ENCODE measurements at regions not wholly inside any gene's neighbourhood (a gene's known extent, or its start where the extent isn't known, plus 50 kb on each side); places are given as distances from the start of the nearest gene placed in this dataset.

DNA sequence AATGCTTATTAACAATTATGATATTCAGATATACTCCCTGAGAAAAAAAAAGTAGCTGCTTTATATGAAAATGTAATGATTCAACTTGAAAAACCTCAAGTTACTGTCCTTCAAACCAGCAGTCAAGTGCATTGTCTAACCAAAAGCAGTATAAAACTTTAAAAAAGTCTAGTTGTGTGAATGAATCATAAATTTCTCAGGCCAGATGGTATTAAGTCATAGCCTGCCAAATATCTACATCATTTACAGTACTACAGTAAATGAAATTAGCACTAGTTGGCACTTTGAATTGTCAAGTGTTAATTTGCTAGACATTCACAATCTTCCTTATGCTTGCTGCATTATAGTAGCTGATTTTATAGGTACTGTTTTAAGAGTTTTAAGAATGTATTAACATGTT is 85.9 kb downstream of the CBLN2 start:
- Histone ChIP-seq H3K4me2 (ENCODE audit: low read depth, low read length) (no peak overlapping the region), H3K9me2 (replicated peaks; ENCODE audit: insufficient read depth, low read length) (no peaks in the 10 kb centered on the region), H3K79me2 (ENCODE audit: low read length) (no peaks in the 10 kb centered on the region), H3F3A (ENCODE audit: insufficient read depth, low read length) (no peaks in the 10 kb centered on the region), H3K27ac (ENCODE audit: low read length) (no peak overlapping the region), H4K20me1 (ENCODE audit: insufficient read depth, low read length) (no peaks in the 10 kb centered on the region), H3K4me3 (ENCODE audit: low read length) (no peak overlapping the region), H2AFZ (ENCODE audit: low read length) (no peak overlapping the region), H3K27me3 (replicated peaks; ENCODE audit: insufficient read depth, low read length) (no peaks in the 10 kb centered on the region), H3K9me3 (replicated peaks; ENCODE audit: insufficient read depth, low read length) (no peaks in the 10 kb centered on the region), H3K9ac (ENCODE audit: low read length) (no peak overlapping the region), H3K36me3 (replicated peaks; ENCODE audit: insufficient read depth, low read length) (no peaks in the 10 kb centered on the region), H3K4me1 (ENCODE audit: low read length) (no peaks in the 10 kb centered on the region)
- DNase-seq, result no peak
- TF ChIP-seq, protein P1, sequence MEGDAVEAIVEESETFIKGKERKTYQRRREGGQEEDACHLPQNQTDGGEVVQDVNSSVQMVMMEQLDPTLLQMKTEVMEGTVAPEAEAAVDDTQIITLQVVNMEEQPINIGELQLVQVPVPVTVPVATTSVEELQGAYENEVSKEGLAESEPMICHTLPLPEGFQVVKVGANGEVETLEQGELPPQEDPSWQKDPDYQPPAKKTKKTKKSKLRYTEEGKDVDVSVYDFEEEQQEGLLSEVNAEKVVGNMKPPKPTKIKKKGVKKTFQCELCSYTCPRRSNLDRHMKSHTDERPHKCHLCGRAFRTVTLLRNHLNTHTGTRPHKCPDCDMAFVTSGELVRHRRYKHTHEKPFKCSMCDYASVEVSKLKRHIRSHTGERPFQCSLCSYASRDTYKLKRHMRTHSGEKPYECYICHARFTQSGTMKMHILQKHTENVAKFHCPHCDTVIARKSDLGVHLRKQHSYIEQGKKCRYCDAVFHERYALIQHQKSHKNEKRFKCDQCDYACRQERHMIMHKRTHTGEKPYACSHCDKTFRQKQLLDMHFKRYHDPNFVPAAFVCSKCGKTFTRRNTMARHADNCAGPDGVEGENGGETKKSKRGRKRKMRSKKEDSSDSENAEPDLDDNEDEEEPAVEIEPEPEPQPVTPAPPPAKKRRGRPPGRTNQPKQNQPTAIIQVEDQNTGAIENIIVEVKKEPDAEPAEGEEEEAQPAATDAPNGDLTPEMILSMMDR (IDR thresholded peaks at IDR 0.05; ENCODE audit: low read length), result no peak
- TF ChIP-seq EZH2 (optimal IDR thresholded peaks at IDR 0.05; ENCODE audit: low read depth, low read length), result no peak
- TF ChIP-seq EZH2phosphoT487 (IDR thresholded peaks at IDR 0.05; ENCODE audit: low read length), result no peak

DNA sequence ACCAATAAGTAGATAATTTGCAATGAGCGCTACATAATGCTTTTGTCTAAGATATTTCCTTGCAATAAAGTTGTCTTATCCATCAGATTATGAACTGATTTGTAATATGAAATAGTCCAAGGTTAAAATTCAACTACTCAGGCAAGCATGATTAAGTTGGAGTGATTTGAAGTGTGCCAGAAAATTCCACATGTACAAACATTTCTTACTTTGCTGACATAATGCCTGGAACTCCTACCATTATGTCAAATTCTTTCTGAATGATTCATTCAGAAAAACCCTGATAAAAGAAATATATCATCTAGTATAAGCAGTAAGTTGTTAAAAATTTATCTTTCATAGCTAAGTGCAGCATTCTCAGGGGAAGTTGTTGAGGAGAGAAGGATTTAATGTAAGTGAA is 87.3 kb downstream of the CBLN2 start:
- Histone ChIP-seq H3K9me3 (replicated peaks; ENCODE audit: insufficient read depth, low read length) (no peaks in the 10 kb centered on the region), H4K20me1 (ENCODE audit: insufficient read depth, low read length) (no peaks in the 10 kb centered on the region), H3K27me3 (replicated peaks; ENCODE audit: insufficient read depth, low read length) (no peaks in the 10 kb centered on the region), H2AFZ (ENCODE audit: low read length) (no peak overlapping the region), H3K79me2 (ENCODE audit: low read length) (no peaks in the 10 kb centered on the region), H3K36me3 (replicated peaks; ENCODE audit: insufficient read depth, low read length) (no peaks in the 10 kb centered on the region), H3F3A (ENCODE audit: insufficient read depth, low read length) (no peaks in the 10 kb centered on the region), H3K4me2 (ENCODE audit: low read depth, low read length) (no peak overlapping the region), H3K9ac (ENCODE audit: low read length) (no peak overlapping the region), H3K9me2 (replicated peaks; ENCODE audit: insufficient read depth, low read length) (no peaks in the 10 kb centered on the region), H3K4me3 (ENCODE audit: low read length) (no peak overlapping the region), H3K27ac (ENCODE audit: low read length) (no peak overlapping the region), H3K4me1 (ENCODE audit: low read length) (no peaks in the 10 kb centered on the region)
- no peak for DNase-seq
- no peak for TF ChIP-seq EZH2phosphoT487 (IDR thresholded peaks at IDR 0.05; ENCODE audit: low read length)
- no peak for TF ChIP-seq EZH2 (optimal IDR thresholded peaks at IDR 0.05; ENCODE audit: low read depth, low read length)
- TF ChIP-seq, protein P1 (IDR thresholded peaks at IDR 0.05; ENCODE audit: low read length), result no peak

DNA sequence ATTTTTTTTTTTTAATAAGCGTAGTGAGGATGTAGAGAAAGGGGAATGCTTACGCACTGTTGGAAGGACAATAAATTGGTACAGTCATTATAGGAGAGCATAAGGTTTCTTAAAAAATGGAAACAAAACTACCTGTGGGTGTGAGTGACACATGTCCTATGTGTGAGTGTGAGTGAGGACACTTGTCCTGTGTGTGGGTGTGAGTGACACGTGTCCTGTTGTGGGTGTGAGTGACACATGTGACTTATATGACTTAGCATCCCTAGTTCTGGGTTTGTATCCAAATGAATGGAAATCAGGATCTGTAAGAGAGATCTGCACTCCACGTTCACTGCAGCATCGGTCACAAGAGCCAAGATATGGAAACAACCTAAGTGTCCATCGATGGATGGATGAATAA is 91.8 kb downstream of the CBLN2 start:
- H3K4me3 ChIP-seq (ENCODE audit: low read length), result no peak overlapping the region
- DNase-seq, result no peak
- no peaks in the 10 kb centered on the region for H3K27me3 ChIP-seq (replicated peaks; ENCODE audit: insufficient read depth, low read length)
- TF ChIP-seq EZH2 (optimal IDR thresholded peaks at IDR 0.05; ENCODE audit: low read depth, low read length) (no peak), EZH2phosphoT487 (IDR thresholded peaks at IDR 0.05; ENCODE audit: low read length) (no peak)
- TF ChIP-seq, protein P1 (IDR thresholded peaks at IDR 0.05; ENCODE audit: low read length), result no peak
- no peaks in the 10 kb centered on the region for H3K9me2 ChIP-seq (replicated peaks; ENCODE audit: insufficient read depth, low read length)
- no peaks in the 10 kb centered on the region for H3K9me3 ChIP-seq (replicated peaks; ENCODE audit: insufficient read depth, low read length)
- H3K4me1 ChIP-seq (ENCODE audit: low read length), result no peaks in the 10 kb centered on the region
- no peak overlapping the region for H2AFZ ChIP-seq (ENCODE audit: low read length)
- no peaks in the 10 kb centered on the region for H3F3A ChIP-seq (ENCODE audit: insufficient read depth, low read length)
- no peak overlapping the region for H3K4me2 ChIP-seq (ENCODE audit: low read depth, low read length)
- no peaks in the 10 kb centered on the region for H4K20me1 ChIP-seq (ENCODE audit: insufficient read depth, low read length)
- no peak overlapping the region for H3K9ac ChIP-seq (ENCODE audit: low read length)
- H3K79me2 ChIP-seq (ENCODE audit: low read length), result no peaks in the 10 kb centered on the region
- H3K36me3 ChIP-seq (replicated peaks; ENCODE audit: insufficient read depth, low read length), result no peaks in the 10 kb centered on the region
- no peak overlapping the region for H3K27ac ChIP-seq (ENCODE audit: low read length)
